ENCODE measurements at regions not wholly inside any gene's neighbourhood (a gene's known extent, or its start where the extent isn't known, plus 50 kb on each side); places are given as distances from the start of the nearest gene placed in this dataset.

DNA sequence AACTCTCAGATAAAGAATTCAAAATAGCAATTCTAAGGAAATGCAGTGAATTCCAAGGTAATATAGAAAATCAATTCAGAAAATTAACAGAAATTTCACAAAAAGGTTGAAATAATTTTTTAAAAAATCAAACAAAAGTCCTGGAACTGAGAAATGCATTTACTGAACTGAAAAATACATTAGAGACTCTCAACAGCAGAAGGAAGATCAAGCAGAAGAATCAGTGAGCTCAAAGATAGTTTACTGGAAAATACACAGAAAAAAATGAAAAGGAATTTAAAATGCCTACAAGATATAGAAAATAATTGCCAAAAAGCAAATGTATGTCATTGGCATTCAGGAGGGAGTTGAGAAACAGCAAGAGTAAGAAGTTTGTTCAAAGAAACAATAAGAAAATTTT, 107.3 kb downstream of the BUD13 start:
- TF ChIP-seq CTCF (conservative IDR thresholded peaks at IDR 0.05; ENCODE audit: low read depth, low read length): no peak
- no peak overlapping the region for H3K4me3 ChIP-seq (ENCODE audit: low read length)
- DNase-seq (ENCODE audit: low read depth): no peak

- H3K4me3 ChIP-seq (ENCODE audit: low read length): no peak overlapping the region
- no peak for TF ChIP-seq CTCF (conservative IDR thresholded peaks at IDR 0.05; ENCODE audit: low read depth, low read length)
- no peak for DNase-seq (ENCODE audit: low read depth)
Measured at GRCh38 chr11:116661056-116661455, 111.7 kb downstream of the BUD13 start.

- no peak overlapping the region for H3K4me3 ChIP-seq (ENCODE audit: low read length)
- DNase-seq (ENCODE audit: low read depth): no peak
- TF ChIP-seq CTCF (conservative IDR thresholded peaks at IDR 0.05; ENCODE audit: low read depth, low read length): no peak
Measured at GRCh38 chr11:116660011-116660410, 112.8 kb downstream of the BUD13 start.

DNA sequence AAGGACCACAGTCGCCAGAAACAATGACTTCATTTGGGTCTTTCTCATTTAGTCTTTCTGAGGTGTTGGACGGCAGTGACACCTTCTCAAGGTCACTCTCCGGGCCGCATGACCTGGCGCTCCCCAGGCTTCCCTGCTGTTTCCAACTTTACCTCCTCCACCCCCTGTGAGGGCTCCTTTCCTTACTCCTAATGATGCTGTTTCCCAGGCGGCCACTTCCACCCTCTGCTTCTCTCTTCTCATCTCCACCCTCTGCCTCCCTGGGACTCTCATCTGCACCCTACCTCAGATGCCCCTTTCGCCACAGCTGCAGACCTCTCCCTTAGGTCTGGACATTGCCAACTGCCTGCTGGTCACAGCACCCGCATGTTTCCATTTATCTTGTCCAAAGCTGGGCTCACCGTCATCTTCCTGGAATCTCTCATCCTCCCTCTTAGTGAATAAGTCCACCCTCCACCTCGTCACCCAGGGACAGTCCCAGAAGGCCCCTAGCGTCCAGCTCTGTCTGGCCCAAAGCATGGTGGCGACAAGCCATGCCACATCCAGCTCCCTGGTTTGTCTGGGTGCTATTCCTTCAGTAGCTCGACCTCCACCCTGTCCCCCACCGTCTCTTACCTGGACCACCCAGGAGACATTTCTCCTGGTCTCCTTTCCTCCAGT, 113.8 kb downstream of the BUD13 start:
- no peak for TF ChIP-seq CTCF (conservative IDR thresholded peaks at IDR 0.05; ENCODE audit: low read depth, low read length)
- no peak overlapping the region for H3K4me3 ChIP-seq (ENCODE audit: low read length)
- no peak for DNase-seq (ENCODE audit: low read depth)

- H3K4me3 ChIP-seq (ENCODE audit: low read length): no peak overlapping the region
- no peak for TF ChIP-seq CTCF (conservative IDR thresholded peaks at IDR 0.05; ENCODE audit: low read depth, low read length)
- no peak for DNase-seq (ENCODE audit: low read depth)
Measured at GRCh38 chr11:116657842-116658825, 114.7 kb downstream of the BUD13 start.

DNA sequence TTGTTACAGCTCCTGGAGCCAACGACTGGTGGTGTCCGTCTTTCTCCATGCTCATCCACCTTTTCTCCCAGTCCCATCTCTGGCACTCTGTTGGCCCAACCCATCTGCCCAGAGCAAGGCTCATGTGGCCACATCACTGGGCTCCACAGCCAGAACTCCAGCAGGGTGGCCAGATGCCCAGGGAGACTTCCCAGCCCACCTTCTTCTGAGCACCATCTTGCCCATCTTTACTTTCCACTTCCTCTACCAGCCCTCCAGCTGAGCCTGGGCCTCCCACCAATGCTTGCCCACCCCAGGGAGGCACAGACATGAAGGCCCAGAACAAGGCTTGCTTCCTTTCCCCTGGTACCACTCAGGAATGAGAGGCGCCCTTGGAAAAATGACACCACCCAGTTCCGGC, 116.8 kb downstream of the BUD13 start:
- TF ChIP-seq CTCF (conservative IDR thresholded peaks at IDR 0.05; ENCODE audit: low read depth, low read length): no peak
- no peak overlapping the region for H3K4me3 ChIP-seq (ENCODE audit: low read length)
- no peak for DNase-seq (ENCODE audit: low read depth)

Data from retinal pigment epithelial cell (primary cell).